GOT3 (cell line): ENCODE measurements at regions not wholly inside any gene's neighbourhood (a gene's known extent, or its start where the extent isn't known, plus 50 kb on each side); places are given as distances from the start of the nearest gene placed in this dataset.

Experiments used
- DNase-seq: peaks from one replicate; lab custom pipeline; 2025; ENCODE audit warnings: mixed read lengths; lab: John Stamatoyannopoulos, UW

DNA sequence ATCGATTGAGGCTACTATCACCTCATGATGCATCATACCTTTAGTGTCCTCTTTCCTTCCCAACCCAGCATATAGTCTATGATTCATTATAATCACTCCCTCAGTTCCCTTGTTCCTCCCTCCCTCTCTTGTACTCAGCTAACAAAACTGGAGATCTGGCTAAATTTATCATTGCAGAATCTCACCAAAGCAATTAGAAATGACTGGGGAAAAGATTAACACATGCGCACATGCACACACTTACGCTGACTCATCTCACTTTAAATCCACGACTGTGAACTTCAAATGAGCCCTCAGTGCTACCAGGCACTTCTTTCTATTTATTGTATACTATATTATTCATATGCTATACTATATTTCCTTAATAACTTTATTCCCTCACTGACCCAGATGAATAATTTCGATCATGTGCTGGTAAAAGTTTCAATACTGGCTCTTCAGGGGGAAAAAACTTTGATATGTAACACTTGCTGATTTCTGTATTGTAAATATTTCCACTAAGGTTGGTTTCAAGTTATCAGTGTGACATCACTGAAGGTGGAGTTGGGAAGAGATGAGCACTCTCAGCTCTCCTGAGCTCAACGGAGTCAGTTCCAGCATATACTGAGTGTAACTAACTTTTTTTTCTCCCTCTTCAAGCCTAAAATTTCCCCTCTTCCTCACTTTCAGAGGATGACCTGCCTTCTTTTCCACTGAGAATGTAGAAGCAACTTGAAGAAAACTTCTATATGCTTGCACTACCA, 613.7 kb upstream of the B3GALT2 start:
- no peak for DNase-seq

DNA sequence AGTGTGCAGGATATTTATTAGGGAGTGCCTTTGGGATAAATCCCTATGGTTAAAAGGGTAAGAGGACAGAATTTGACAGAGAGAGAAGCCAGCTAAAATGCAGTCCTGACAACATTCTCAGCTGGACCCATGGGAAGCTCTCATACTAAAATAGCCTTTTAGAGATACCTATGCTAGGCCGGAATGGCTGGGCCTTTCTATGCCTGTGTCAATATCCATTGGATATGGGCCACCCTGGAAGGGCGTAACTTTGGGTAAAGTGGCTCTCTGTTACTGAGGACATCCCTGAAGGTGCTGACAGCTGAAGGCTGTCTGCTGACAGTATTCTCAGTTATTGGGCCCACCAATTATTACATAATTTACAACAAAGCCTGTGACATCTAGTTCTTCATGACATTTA, 613.0 kb upstream of the B3GALT2 start:
- no peak for DNase-seq

DNA sequence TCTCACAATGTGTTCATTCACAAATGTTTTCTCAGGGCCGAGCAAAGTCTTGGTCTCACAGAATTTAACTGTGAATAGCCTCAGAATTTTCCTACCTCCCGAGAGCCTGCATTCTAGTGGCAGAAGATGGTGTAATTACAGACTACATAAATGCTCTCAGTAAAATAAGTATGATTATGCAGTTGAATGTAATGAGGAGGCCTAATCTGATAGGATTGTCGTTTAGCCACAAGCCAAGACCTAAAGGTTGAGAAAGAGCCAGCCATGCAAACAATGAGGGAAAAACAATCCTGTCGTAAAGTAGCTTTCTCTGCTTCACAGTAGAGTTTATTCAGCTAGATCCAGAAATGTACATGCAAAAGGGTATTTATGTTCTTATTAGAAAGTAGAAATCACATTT, 607.8 kb upstream of the B3GALT2 start:
- no peak for DNase-seq

DNA sequence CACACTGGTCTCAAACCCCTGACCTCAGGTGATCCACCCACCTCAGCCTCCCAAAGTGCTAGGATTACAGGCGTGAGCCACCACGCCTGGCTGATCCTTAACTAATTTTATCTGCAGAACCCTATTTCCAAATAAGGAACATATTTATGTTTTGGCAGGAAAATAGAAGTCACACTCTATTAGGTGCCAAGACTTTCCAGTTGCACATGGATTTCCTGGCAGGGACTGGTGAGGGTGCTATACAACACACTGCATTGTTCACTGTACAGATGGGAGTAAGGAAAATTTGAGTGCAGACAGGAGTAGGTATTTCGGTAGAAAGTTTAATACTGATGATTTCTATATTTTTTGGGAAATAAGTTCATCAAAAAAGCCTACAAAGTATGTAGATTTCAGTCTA, 605.3 kb upstream of the B3GALT2 start:
- DNase-seq, result no peak

DNA sequence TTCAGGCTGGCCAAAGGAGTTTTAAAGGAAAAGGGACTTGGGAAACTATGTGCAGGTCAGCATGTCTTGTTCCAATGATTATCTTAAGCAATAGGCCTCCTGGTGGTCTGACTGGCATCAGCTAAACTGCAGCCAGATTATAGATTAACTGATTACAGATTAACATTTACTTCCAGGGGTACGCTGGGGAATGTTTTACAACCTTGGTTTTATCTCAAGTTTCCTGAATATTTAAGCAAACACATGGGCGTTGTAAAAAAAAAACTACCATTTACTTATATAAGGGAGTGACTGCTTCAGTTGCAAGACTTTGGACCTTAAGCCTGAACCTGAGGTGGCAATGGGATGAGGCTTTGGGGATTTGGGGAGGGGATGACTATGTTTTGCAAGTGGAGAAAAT, 600.6 kb upstream of the B3GALT2 start:
- no peak for DNase-seq

DNA sequence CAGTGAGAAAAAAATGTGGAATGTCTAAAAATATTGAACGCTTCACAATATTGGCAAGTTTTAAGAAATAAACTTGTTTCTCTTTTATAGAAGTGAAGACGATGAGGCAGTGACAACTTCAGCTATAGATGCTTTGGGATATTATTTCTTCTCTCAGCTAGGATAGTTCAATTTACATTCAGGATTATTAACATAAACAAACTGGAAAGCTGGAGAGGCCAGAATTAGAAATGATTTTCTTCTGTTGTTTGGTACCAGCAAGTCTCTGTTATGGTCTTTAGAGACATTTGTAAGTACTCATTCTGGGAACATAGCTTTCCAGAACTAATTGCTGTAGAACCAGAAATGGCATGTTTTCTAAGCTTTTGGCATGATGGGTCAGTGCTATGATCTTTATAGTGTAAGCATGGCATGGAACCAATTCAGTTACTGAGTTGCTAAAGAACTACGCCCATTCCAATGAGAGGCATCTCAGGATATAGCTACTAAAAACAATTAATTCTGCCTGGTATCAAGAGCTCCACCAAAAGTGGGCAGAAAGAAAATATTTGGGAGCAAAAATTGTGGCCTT, 599.5 kb upstream of the B3GALT2 start:
- DNase-seq, result no peak

DNA sequence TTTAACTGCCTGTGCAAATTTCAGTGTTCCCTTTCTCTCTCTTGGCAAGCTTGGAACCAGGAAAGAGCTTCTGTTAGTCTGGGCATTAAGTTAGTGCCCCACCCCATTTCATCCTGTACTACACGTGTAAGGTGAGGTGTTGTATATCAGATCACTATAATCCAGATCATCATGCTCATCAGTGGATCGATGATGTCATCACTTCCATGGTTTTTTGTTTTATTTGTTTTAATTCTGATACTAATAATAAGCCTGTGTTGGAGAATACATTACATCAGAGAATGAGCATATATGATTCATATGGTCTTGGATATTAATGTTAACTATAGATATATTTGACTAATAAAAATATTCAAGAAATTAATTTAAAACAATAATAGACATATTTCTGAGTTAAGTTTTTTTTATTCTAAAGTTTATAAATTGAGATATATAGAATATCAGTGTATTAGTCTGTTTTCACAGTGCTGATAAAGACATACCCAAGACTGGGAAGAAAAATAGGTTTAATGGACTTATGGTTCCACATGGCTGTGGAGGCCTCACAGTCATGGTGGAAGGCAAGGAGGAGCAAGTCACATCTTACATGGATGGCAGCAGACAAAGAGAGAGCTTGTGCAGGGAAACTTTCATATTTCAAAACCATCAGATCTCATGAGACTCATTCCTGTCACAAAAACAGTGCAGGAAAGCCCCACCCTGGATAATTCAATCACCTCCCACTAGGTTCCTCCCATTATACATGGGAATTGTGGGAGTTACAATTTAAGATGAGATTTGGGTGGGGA, 588.3 kb upstream of the B3GALT2 start:
- DNase-seq, result no peak

DNA sequence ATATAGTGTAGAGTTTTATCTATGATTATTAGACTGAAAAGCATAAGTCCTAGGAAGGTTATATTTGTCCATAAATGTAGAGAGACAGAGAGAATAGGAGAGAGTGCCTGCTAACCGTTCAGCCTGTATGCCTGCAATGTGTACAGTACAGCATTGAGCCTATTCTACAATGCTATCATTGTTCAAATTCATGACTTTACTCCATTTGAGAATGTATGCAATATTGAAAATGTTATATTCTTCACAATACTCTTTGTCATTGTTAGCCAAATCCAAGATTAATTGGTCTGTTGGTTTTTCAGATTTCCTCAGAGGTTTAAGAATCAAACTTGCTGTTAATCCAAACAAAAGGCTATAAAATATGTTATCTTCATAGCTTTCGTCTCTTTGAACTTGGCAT, 585.2 kb upstream of the B3GALT2 start:
- DNase-seq, result no peak

DNA sequence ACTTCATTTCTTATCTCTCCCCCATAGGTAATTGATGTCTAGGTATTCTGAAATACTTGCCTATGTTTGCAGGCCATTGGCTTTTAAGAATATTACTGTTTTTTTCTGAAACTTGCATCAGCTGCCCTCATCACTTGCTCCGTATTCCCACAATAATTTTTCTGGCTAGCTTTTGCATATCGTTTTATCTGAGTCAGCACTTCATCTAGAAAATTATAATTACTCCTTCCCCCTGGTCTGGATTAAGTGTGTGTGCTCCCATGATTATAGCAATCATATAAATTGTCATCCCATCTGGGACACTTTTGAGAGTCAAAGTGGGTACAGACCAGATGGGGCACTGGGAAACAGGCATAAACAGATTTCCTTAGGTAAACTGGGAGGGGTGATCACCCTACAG, 583.2 kb upstream of the B3GALT2 start:
- no peak for DNase-seq

DNA sequence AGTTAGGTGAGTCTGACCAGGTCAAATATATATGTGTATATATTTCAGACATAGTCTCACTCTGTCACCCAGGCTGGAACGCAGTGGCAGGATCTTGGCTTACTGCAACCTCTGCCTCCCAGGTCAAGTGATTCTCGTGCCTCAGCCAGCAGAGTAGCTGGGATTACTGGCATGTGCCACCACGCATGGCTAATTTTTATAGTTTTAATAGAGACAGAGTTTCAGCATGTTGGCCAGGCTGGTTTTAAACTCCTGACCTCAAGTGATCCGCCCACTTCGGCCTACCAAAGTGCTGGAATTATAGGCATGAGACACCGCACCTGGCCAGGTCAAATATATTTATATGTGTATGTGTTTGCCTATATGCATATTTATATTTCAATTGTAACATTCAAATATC, 581.5 kb upstream of the B3GALT2 start:
- no peak for DNase-seq

DNA sequence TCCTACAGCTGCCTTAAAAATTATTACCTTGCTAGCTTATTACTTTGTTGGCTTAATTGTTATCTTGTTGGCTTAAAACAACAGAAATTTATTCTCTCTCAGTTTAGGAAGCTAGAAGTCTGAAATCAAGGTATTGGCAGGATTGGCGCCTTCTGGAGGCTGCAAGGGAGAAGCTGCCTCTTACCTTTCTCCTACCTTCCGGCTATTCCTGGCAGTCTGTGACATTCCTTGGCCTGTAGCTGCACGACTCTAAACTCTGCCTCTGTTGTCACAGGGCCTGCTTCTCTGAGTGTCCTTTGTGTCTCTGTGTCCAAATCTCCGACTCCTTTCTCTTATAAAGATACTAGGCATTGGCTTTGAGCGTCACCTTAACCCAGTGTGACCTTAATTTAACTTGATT, 579.9 kb upstream of the B3GALT2 start:
- DNase-seq, result no peak

DNA sequence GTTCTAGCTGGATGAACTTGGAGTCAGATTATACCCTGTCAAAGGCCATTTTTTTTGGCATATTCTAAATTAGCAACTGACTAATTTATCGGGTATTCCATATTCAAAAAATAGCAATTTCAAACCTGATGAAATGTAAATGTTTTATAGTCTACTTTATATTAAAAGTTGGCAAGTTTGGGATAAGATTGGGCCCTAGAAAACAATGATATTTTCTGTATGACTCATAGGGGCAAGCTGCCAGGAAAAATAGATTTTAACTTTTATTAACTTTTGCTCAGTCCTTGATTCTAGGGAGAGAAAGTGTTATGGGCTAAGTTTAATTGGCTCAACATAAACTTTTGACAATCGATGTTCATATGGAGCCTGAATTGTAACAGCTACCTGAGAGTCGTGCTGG, 576.9 kb upstream of the B3GALT2 start:
- no peak for DNase-seq

DNA sequence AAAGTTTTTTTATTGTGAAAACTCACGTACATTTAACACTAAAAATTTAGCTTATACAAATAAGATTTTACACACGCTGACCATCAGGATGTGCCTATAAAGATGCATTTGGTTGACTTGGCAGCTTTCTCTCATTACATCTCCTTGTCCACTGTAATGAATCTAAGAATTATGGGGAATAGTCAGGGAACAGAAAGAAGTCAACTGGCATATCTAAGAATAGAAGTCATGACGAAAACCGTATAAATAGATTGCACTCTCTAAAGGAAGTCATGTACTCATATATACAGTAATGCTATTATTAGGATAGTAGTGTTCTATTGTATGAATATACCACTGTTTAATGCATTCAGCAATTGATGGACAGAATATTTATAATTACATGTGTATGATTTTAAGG, 575.8 kb upstream of the B3GALT2 start:
- no peak for DNase-seq

DNA sequence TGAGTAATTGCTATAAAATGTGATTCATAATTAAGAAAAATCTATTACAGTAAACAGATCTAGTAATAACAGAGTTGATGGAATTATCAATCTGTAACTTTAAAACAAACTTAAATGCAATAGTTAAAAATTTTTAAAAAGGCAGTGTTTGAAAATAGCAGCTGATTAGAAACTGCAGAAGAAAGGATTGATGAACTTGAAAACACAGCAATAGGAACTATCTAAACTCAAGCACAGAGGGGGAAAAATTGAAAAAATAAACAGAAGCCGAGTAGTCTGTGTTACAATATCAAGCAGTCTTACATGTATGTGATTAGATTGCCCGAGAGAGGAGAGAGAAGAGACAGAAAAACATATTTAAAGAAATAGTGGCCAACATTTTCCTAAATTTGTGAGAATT, 569.0 kb upstream of the B3GALT2 start:
- DNase-seq, result no peak

DNA sequence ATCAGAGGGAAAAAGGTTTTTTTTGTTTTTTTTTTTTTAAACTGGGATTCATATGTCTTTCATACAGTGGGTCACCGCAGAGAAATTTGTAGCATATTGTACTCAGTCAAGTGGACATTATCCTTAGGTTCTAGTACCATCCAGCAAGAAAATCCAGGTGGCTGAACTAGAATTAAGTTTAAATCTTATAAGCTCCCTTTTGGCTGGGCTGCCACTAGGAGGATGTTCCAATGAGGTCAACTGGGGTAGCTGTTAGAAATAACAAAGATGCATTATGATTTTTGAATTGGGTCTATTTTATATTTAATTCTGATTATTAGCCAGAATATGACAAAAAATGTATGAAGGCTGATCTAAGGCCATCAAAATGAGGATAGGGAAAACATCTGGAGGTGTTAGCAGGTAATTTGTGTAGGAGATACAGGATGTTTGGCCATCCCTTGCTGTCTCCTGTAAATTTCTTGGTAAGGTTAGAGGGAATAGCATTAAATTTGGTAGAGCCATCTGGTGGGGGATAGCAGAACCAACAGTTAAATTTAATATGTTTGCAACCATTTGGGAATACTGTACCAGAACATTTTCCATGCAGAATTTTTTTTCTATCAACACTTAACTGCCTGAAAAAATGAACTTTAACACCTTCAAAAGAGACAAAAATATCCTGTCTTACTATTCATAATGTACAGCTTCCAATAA, 568.5 kb upstream of the B3GALT2 start:
- no peak for DNase-seq

DNA sequence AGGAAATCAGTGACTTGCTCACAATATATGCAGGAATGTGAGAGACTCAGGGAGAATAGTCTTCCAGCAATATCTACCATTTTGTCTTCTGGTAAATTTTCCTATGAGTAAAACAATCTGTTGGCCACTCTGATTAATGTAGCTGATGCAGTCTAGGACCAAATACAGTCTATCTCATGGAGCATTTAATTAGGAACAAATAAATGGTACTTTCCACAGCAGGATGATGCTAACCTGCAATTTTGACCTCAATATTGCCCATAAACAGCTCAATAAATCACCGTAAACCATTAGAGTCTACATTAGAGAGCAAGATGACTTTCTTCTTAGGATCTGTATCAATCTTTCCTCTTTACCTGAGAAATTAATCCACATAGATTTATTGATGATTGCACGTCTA, 567.7 kb upstream of the B3GALT2 start:
- DNase-seq, result no peak

DNA sequence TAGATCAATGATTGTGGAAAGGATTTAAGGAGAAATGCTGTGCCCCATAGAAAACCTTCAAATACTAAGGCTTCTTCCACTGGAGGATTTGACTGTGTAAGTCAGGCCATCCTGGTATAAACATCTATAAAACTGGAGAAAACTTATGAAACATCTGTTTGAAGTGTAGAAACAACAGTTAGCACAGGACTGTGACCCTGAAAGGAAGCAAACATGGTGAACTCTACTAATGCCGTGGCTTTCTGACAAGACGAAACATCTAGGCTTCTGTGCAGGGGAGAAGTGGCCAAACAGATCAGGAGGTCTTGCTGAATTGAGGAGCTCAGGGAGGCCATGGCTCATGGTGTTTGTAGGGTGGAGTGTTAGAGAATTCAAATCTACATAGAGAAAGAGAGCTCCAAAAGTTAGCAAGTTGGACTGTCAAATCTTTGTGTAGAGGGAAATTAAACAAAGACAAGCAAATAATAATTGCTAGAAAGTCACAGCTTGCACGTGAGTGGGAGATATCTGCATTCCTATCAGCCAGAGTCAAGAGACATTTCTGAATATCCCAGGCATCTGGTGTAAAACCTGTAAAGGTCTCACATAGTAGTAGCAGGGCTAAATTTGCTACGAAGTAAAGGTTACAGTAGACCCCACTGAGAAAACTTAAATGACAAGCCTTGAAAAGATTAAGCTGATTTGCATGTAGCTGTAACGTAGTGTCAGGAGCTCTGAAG, 566.8 kb upstream of the B3GALT2 start:
- DNase-seq, result no peak

DNA sequence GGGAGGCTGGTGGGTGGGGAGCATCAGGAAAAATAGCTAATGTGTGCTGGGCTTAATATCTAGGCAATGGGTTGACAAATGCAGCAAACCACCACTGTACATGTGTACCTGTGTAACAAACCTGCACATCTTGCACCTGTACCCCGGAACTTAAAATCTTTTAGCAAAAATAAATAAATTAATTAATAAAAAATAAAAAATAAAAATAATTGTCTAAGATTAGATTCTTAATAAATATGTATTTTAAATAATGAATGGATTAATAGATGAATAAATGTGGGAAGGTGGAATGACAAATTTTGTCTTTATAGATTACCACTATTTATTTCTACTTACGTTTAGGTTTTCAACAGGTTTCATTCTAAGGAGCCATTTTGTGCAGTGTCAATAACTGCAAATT, 563.5 kb upstream of the B3GALT2 start:
- DNase-seq, result no peak

DNA sequence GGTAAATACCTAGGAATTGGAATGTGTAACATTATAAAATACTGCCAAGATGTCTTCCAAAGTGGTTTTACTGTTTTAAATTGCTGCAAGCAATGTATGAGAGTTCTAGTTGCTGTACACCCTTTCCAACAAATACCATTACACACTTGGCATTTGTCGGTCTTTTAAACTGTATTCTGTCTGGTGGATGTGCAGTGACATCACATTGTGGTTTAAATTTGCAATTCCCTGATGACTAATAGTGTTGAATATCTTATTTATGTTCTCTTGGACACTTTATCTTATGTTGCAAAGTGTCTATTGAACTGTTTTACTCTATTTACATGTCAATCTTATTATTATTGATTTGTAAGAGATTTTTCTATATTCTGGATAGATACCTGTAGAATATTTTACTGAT, 561.2 kb upstream of the B3GALT2 start:
- DNase-seq, result no peak

DNA sequence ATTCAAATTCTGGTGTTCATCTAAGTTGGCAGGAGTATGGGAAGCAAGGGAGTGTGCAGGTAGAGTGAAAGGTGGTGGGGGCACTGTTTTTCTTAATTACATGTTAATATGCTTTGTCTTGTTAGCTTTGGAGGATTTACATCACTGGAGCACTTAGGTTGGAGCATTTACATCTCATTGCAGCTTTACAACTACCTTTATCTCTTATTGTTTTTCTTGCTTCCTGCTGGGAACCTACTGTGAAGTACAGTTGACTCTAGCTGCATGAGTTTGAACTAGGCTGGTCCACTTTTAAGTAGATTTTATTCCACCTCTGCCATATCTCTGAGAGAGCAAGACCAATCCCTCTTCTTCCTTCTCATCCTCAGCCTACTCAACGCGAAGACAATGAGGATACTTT, 554.8 kb upstream of the B3GALT2 start:
- DNase-seq, result no peak

DNA sequence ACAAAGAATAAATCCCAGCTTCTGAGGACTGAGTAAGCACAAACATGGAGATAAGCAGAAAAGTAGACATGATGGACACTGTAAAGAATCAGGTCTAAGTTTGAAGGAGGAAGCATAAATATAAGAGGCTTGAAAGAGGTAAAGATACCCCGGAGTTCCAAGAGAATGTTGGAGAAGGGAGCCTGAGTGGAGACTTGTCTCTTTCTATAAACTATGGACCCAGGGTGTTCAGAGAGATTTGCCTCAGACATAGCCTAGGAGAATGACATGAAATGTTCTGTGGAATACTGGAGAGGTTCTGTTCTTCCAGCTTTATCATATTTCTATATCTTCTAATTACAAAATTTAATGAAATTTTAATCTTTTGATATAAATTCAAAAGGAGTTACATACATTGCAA, 554.3 kb upstream of the B3GALT2 start:
- DNase-seq, result no peak

DNA sequence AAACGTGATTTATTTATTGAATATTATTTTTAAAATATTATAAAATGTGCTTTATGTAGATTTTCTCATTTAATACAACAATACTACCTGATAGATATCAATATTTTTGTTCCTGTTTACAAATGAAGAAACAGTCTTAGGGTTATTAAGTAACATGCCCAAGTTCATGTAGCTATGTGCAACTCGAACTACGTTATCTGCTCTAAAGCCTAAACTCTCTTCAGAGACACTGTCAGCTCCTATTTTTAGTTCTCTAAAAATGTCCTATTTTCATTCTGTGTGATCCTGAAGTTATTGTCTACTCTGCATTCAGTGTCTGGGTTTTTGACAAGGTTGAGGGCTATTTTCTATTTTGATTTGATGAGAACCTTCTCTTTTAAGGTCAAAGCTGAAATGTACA, 550.1 kb upstream of the B3GALT2 start:
- no peak for DNase-seq
